ENCODE measurements at regions not wholly inside any gene's neighbourhood (a gene's known extent, or its start where the extent isn't known, plus 50 kb on each side); places are given as distances from the start of the nearest gene placed in this dataset.

GRCh38 chr14:85003805-85004204 lies 526.1 kb upstream of the FLRT2 start:
- no peaks in the 10 kb centered on the region for H3K79me2 ChIP-seq (ENCODE audit: insufficient read depth, low read depth, low read length)
- H3K4me1 ChIP-seq (ENCODE audit: insufficient read depth, low read length, poor library complexity, severe bottlenecking): no peaks in the 10 kb centered on the region
- no peak overlapping the region for H3K27ac ChIP-seq (ENCODE audit: low read depth, low read length, poor library complexity, severe bottlenecking)
- no peak overlapping the region for H3K4me2 ChIP-seq (ENCODE audit: low read length)
- no peak overlapping the region for H2AFZ ChIP-seq (ENCODE audit: low read length)
- no peak for TF ChIP-seq CTCF (conservative IDR thresholded peaks at IDR 0.05; ENCODE audit: low read length)
- TF ChIP-seq EZH2phosphoT487 (IDR thresholded peaks at IDR 0.05; ENCODE audit: borderline replicate concordance, low read depth, low read length): no peak
- no peaks in the 10 kb centered on the region for H3K9me3 ChIP-seq (ENCODE audit: low read length)
- no peak for DNase-seq (ENCODE audit: low spot score)
- no peak overlapping the region for H3K4me3 ChIP-seq (ENCODE audit: low read depth, low read length, poor library complexity, severe bottlenecking)
- BruUV-seq (replicated peaks): no TSS peak
- ChIA-PET POLR2A (no interaction called here), CTCF (ENCODE audit: unreplicated experiment) (no interaction called here)
- H4K20me1 ChIP-seq (ENCODE audit: insufficient read depth, low read length): no peaks in the 10 kb centered on the region
- H3K36me3 ChIP-seq (ENCODE audit: insufficient read depth, low read length): no peaks in the 10 kb centered on the region
- H3K9me2 ChIP-seq (ENCODE audit: insufficient read depth, low read length): no peaks in the 10 kb centered on the region
- intact Hi-C loops (cut with micrococcal nuclease; ENCODE audit: unreplicated experiment): no loop called here

- no peak for TF ChIP-seq CTCF (conservative IDR thresholded peaks at IDR 0.05; ENCODE audit: low read length)
- TF ChIP-seq EZH2phosphoT487 (IDR thresholded peaks at IDR 0.05; ENCODE audit: borderline replicate concordance, low read depth, low read length): no peak
- intact Hi-C loops (cut with micrococcal nuclease; ENCODE audit: unreplicated experiment): no loop called here
Observed at GRCh38 chr14:85009506-85009905, 520.4 kb upstream of the FLRT2 start.

GRCh38 chr14:85010186-85010585 lies 519.8 kb upstream of the FLRT2 start:
- Histone ChIP-seq H3K4me2 (ENCODE audit: low read length) (no peak overlapping the region), H3K9me2 (ENCODE audit: insufficient read depth, low read length) (no peaks in the 10 kb centered on the region), H3K4me1 (ENCODE audit: insufficient read depth, low read length, poor library complexity, severe bottlenecking) (no peaks in the 10 kb centered on the region), H3K27ac (ENCODE audit: low read depth, low read length, poor library complexity, severe bottlenecking) (no peak overlapping the region), H3K9me3 (ENCODE audit: low read length) (no peaks in the 10 kb centered on the region), H3K36me3 (ENCODE audit: insufficient read depth, low read length) (no peaks in the 10 kb centered on the region), H2AFZ (ENCODE audit: low read length) (no peak overlapping the region), H3K4me3 (ENCODE audit: low read depth, low read length, poor library complexity, severe bottlenecking) (no peak overlapping the region), H3K79me2 (ENCODE audit: insufficient read depth, low read depth, low read length) (no peaks in the 10 kb centered on the region), H4K20me1 (ENCODE audit: insufficient read depth, low read length) (no peaks in the 10 kb centered on the region)
- ChIA-PET CTCF (ENCODE audit: unreplicated experiment) (no interaction called here), POLR2A (interaction anchor here (0.6 to 1.1 kb wide), 2 partner anchors 31 to 114 kb away, joined by 3 read pairs; no protein-coding TSS in a partner anchor)
- DNase-seq (ENCODE audit: low spot score): no peak
- intact Hi-C loops (cut with micrococcal nuclease; ENCODE audit: unreplicated experiment): no loop called here
- BruUV-seq (replicated peaks): no TSS peak
- TF ChIP-seq EZH2phosphoT487 (IDR thresholded peaks at IDR 0.05; ENCODE audit: borderline replicate concordance, low read depth, low read length) (no peak), CTCF (conservative IDR thresholded peaks at IDR 0.05; ENCODE audit: low read length) (no peak)

More at GRCh38 chr14:85009506-85009905, 520.4 kb upstream of the FLRT2 start:
- no peak for DNase-seq (ENCODE audit: low spot score)
- Histone ChIP-seq H4K20me1 (ENCODE audit: insufficient read depth, low read length) (no peaks in the 10 kb centered on the region), H3K4me3 (ENCODE audit: low read depth, low read length, poor library complexity, severe bottlenecking) (no peak overlapping the region), H3K36me3 (ENCODE audit: insufficient read depth, low read length) (no peaks in the 10 kb centered on the region), H3K4me2 (ENCODE audit: low read length) (no peak overlapping the region), H3K4me1 (ENCODE audit: insufficient read depth, low read length, poor library complexity, severe bottlenecking) (no peaks in the 10 kb centered on the region), H3K9me2 (ENCODE audit: insufficient read depth, low read length) (no peaks in the 10 kb centered on the region), H3K27ac (ENCODE audit: low read depth, low read length, poor library complexity, severe bottlenecking) (no peak overlapping the region), H3K79me2 (ENCODE audit: insufficient read depth, low read depth, low read length) (no peaks in the 10 kb centered on the region), H2AFZ (ENCODE audit: low read length) (no peak overlapping the region), H3K9me3 (ENCODE audit: low read length) (no peaks in the 10 kb centered on the region)
- no TSS peak for BruUV-seq (replicated peaks)
- POLR2A ChIA-PET: no interaction called here
- CTCF ChIA-PET (ENCODE audit: unreplicated experiment): interaction anchor here (0.5 kb wide), 1 partner anchor 260 kb away, joined by 3 read pairs; no protein-coding TSS in a partner anchor

All from OCI-LY7 (cell line).